H1 (cell line): ENCODE measurements at regions not wholly inside any gene's neighbourhood (a gene's known extent, or its start where the extent isn't known, plus 50 kb on each side); places are given as distances from the start of the nearest gene placed in this dataset.

ENCODE experiments used
- CREB1 ChIP-seq: IDR thresholded peaks from 2 replicates; pipeline ENCODE4 v1.6.1; 2012; ENCODE audit warnings: inconsistent platforms
- ZNF274 ChIP-seq: IDR thresholded peaks from 2 replicates; pipeline ENCODE4 v1.7.0; 2012; ENCODE audit warnings: low read length, borderline replicate concordance; ENCODE audit errors: extremely low read depth
- TF ChIP-seq, protein P1 (sequence below): fragments of 300-600 bp; sonication (generic); IDR thresholded peaks from 2 replicates; pipeline ENCODE4 v1.7.1; 2012; ENCODE audit warnings: low read length, moderate library complexity, mild to moderate bottlenecking, inconsistent platforms; ENCODE audit not compliant: insufficient replicate concordance
- TF ChIP-seq, protein P2 (sequence below): IDR thresholded peaks from 2 replicates; pipeline ENCODE4 v1.6.1; 2012; ENCODE audit warnings: low read length, inconsistent platforms

- TF ChIP-seq, protein P1, sequence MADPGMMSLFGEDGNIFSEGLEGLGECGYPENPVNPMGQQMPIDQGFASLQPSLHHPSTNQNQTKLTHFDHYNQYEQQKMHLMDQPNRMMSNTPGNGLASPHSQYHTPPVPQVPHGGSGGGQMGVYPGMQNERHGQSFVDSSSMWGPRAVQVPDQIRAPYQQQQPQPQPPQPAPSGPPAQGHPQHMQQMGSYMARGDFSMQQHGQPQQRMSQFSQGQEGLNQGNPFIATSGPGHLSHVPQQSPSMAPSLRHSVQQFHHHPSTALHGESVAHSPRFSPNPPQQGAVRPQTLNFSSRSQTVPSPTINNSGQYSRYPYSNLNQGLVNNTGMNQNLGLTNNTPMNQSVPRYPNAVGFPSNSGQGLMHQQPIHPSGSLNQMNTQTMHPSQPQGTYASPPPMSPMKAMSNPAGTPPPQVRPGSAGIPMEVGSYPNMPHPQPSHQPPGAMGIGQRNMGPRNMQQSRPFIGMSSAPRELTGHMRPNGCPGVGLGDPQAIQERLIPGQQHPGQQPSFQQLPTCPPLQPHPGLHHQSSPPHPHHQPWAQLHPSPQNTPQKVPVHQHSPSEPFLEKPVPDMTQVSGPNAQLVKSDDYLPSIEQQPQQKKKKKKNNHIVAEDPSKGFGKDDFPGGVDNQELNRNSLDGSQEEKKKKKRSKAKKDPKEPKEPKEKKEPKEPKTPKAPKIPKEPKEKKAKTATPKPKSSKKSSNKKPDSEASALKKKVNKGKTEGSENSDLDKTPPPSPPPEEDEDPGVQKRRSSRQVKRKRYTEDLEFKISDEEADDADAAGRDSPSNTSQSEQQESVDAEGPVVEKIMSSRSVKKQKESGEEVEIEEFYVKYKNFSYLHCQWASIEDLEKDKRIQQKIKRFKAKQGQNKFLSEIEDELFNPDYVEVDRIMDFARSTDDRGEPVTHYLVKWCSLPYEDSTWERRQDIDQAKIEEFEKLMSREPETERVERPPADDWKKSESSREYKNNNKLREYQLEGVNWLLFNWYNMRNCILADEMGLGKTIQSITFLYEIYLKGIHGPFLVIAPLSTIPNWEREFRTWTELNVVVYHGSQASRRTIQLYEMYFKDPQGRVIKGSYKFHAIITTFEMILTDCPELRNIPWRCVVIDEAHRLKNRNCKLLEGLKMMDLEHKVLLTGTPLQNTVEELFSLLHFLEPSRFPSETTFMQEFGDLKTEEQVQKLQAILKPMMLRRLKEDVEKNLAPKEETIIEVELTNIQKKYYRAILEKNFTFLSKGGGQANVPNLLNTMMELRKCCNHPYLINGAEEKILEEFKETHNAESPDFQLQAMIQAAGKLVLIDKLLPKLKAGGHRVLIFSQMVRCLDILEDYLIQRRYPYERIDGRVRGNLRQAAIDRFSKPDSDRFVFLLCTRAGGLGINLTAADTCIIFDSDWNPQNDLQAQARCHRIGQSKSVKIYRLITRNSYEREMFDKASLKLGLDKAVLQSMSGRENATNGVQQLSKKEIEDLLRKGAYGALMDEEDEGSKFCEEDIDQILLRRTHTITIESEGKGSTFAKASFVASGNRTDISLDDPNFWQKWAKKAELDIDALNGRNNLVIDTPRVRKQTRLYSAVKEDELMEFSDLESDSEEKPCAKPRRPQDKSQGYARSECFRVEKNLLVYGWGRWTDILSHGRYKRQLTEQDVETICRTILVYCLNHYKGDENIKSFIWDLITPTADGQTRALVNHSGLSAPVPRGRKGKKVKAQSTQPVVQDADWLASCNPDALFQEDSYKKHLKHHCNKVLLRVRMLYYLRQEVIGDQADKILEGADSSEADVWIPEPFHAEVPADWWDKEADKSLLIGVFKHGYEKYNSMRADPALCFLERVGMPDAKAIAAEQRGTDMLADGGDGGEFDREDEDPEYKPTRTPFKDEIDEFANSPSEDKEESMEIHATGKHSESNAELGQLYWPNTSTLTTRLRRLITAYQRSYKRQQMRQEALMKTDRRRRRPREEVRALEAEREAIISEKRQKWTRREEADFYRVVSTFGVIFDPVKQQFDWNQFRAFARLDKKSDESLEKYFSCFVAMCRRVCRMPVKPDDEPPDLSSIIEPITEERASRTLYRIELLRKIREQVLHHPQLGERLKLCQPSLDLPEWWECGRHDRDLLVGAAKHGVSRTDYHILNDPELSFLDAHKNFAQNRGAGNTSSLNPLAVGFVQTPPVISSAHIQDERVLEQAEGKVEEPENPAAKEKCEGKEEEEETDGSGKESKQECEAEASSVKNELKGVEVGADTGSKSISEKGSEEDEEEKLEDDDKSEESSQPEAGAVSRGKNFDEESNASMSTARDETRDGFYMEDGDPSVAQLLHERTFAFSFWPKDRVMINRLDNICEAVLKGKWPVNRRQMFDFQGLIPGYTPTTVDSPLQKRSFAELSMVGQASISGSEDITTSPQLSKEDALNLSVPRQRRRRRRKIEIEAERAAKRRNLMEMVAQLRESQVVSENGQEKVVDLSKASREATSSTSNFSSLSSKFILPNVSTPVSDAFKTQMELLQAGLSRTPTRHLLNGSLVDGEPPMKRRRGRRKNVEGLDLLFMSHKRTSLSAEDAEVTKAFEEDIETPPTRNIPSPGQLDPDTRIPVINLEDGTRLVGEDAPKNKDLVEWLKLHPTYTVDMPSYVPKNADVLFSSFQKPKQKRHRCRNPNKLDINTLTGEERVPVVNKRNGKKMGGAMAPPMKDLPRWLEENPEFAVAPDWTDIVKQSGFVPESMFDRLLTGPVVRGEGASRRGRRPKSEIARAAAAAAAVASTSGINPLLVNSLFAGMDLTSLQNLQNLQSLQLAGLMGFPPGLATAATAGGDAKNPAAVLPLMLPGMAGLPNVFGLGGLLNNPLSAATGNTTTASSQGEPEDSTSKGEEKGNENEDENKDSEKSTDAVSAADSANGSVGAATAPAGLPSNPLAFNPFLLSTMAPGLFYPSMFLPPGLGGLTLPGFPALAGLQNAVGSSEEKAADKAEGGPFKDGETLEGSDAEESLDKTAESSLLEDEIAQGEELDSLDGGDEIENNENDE, result no peak
- TF ChIP-seq ZNF274 (no peak), CREB1 (no peak)
- TF ChIP-seq, protein P2, sequence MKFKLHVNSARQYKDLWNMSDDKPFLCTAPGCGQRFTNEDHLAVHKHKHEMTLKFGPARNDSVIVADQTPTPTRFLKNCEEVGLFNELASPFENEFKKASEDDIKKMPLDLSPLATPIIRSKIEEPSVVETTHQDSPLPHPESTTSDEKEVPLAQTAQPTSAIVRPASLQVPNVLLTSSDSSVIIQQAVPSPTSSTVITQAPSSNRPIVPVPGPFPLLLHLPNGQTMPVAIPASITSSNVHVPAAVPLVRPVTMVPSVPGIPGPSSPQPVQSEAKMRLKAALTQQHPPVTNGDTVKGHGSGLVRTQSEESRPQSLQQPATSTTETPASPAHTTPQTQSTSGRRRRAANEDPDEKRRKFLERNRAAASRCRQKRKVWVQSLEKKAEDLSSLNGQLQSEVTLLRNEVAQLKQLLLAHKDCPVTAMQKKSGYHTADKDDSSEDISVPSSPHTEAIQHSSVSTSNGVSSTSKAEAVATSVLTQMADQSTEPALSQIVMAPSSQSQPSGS, result no peak
Observed at GRCh38 chr10:47146572-47146971, 153.4 kb upstream of the GDF10 start (continued).
